Gastrocnemius medialis (tissue), 4 donors: ENCODE measurements at regions not wholly inside any gene's neighbourhood (a gene's known extent, or its start where the extent isn't known, plus 50 kb on each side); places are given as distances from the start of the nearest gene placed in this dataset.

Experiments used
- ATAC-seq, 2 donors: fragments of 150-250 bp; one replicate each; pipeline ENCODE4 v1.9.1; 2016
- DNase-seq, 2 donors: peaks; one replicate each; pipeline ENCODE4 v3.0.0-alpha.2; 2019
- H3K27ac ChIP-seq, 4 donors: fragments of 200-600 bp; sonication (generic); 1 replicate in 1 of 4; 2 replicates in 3 of 4; pipeline ENCODE4 v1.5.1; 2016 to 2018; ENCODE audit warnings: mild to moderate bottlenecking in 2 of 4, moderate library complexity in 1 of 4
- H3K27me3 ChIP-seq, 3 donors: fragments of 200-600 bp; sonication (generic) in 2 of 3; 1 replicate in 1 of 3; 2 replicates in 2 of 3; pipeline versions ENCODE4 v1.5.1 to v1.6.0; 2016 to 2019; ENCODE audit warnings: mild to moderate bottlenecking in 1 of 3, moderate library complexity in 1 of 3
- H3K36me3 ChIP-seq, 2 donors: fragments of 200-600 bp; sonication (generic) in 1 of 2; one replicate each; pipeline ENCODE4 v1.5.1; 2017 to 2018
- H3K4me1 ChIP-seq, 2 donors: fragments of 200-600 bp; sonication (generic) in 1 of 2; one replicate each; pipeline ENCODE4 v1.5.1; 2016 to 2017; ENCODE audit warnings: mild to moderate bottlenecking in 2 of 2
- H3K4me3 ChIP-seq, 4 donors: fragments of 200-600 bp; sonication (generic) in 3 of 4; 1 replicate in 1 of 4; 2 replicates in 3 of 4; pipeline ENCODE4 v1.5.1; 2016 to 2019; ENCODE audit warnings: mild to moderate bottlenecking in 2 of 4
- H3K9me3 ChIP-seq, 3 donors: fragments of 200-600 bp; sonication (generic) in 2 of 3; 1 replicate in 1 of 3; 2 replicates in 2 of 3; pipeline ENCODE4 v1.5.1; 2016 to 2019
- POLR2A ChIP-seq, 2 donors: fragments of 450-650 bp; IDR thresholded peaks; one replicate each; pipeline ENCODE4 v1.6.1; 2017; ENCODE audit warnings: antibody characterized with exemption in 2 of 2, mild to moderate bottlenecking in 2 of 2, moderate library complexity in 2 of 2
- in situ Hi-C, 4 donors: fragments of 200-750 bp; cut with MboI; loops; one replicate each; pipeline versions ENCODE4 v1.15.0 to v1.8.0; 2017; ENCODE audit warnings: low sequenced_read_pairs in 4 of 4
- intact Hi-C: fragments of 100-400 bp; cut with DNase I; formaldehyde crosslinking; loops from one replicate; pipeline ENCODE4 v1.15.1; 2023; ENCODE audit warnings: low total_unique reads
- TF ChIP-seq, protein P1 (sequence below), 5 experiments: fragments of 450-650 bp in 3 of 5; fragments of 200-600 bp in 2 of 5; sonication (generic) in 2 of 5; IDR thresholded peaks in 4 of 5; conservative IDR thresholded peaks in 1 of 5; 1 replicate in 4 of 5; 2 replicates in 1 of 5; pipeline ENCODE4 v1.5.1; 2016 to 2019; ENCODE audit warnings: antibody characterized with exemption in 5 of 5, mild to moderate bottlenecking in 3 of 5, moderate library complexity in 3 of 5

DNA sequence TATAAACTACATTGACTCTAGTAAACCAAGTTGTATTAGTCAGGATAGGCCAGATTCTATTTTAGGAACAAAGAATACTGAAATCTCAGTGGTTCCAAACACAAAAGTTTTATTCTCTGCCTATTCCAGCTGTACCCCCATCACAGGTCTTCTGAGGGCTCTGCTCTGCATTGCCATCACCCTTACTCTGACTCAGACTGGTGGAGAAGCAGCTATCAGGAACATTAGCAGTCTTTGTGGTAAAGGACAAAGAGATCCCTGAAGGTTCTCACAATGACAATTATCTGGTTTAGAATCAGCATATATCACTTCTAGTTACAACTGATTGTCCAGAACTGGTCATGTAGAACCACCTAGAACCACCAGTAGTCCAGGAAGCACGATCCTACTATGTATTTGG lies 251.1 kb downstream of the GLUD2 start:
- Histone ChIP-seq H3K36me3 (no peaks in the 10 kb centered on the region), H3K27ac (no peak overlapping the region), H3K4me3 (no peak overlapping the region), H3K4me1 (no peaks in the 10 kb centered on the region), H3K27me3 (no peaks in the 10 kb centered on the region), H3K9me3 (no peaks in the 10 kb centered on the region)
- no peak for ATAC-seq
- in situ Hi-C loops (no loop called here), intact Hi-C loops (no loop called here)
- TF ChIP-seq POLR2A (IDR thresholded peaks at IDR 0.05): no peak
- TF ChIP-seq, protein P1, sequence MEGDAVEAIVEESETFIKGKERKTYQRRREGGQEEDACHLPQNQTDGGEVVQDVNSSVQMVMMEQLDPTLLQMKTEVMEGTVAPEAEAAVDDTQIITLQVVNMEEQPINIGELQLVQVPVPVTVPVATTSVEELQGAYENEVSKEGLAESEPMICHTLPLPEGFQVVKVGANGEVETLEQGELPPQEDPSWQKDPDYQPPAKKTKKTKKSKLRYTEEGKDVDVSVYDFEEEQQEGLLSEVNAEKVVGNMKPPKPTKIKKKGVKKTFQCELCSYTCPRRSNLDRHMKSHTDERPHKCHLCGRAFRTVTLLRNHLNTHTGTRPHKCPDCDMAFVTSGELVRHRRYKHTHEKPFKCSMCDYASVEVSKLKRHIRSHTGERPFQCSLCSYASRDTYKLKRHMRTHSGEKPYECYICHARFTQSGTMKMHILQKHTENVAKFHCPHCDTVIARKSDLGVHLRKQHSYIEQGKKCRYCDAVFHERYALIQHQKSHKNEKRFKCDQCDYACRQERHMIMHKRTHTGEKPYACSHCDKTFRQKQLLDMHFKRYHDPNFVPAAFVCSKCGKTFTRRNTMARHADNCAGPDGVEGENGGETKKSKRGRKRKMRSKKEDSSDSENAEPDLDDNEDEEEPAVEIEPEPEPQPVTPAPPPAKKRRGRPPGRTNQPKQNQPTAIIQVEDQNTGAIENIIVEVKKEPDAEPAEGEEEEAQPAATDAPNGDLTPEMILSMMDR (IDR thresholded peaks at IDR 0.05 in 4 of 5, conservative IDR thresholded peaks at IDR 0.05 in 1 of 5): no peak
- DNase-seq: no peak

DNA sequence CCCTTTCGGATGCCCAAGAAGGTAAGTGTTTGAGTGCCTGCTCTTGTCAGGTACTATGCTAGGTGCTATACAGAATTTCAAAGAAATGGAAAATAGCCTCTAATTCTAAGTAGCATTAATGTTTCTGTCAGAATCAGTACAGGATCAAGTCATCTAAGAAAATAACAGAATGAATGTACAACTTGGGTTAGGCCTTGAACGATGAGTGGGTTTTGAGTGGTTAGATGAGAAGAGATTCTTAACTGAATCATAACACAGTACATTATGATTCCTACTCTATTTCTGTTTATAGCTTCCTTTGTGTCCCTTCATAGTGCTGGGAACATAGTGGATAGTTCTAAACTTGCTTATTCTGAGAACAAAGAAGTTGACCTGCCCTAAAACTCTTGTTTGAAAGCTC lies 253.9 kb downstream of the GLUD2 start:
- TF ChIP-seq POLR2A (IDR thresholded peaks at IDR 0.05): no peak
- TF ChIP-seq, protein P1 (IDR thresholded peaks at IDR 0.05 in 4 of 5, conservative IDR thresholded peaks at IDR 0.05 in 1 of 5): no peak
- intact Hi-C loops (no loop called here), in situ Hi-C loops (no loop called here)
- no peak for DNase-seq
- no peaks in the 10 kb centered on the region for H3K27me3 ChIP-seq
- H3K9me3 ChIP-seq: no peaks in the 10 kb centered on the region
- no peak overlapping the region for H3K27ac ChIP-seq
- no peaks in the 10 kb centered on the region for H3K36me3 ChIP-seq
- ATAC-seq: no peak
- no peaks in the 10 kb centered on the region for H3K4me1 ChIP-seq
- no peak overlapping the region for H3K4me3 ChIP-seq

DNA sequence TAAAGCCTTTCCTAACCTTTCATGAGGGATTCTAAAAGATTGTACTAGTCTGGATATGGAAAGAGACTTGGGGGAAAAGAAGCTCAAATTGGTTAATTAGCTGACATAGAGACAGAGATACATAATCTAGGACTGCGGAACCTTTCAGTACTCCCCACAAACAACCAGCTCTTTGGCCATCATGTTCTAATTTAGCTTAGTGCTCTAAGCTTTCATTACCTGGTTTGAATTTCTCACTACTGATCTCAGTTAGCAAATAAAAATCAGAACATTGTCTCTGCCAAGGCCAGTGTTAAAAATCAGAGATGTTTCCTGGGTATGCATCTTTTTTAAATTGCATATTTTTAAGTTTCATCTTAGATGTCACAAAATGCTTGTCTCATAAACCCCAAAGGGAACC lies 254.4 kb downstream of the GLUD2 start:
- Histone ChIP-seq H3K9me3 (no peaks in the 10 kb centered on the region), H3K27me3 (no peaks in the 10 kb centered on the region), H3K27ac (no peak overlapping the region), H3K4me1 (no peaks in the 10 kb centered on the region), H3K4me3 (no peak overlapping the region), H3K36me3 (no peaks in the 10 kb centered on the region)
- DNase-seq (no peak), ATAC-seq (no peak)
- intact Hi-C loops: no loop called here
- in situ Hi-C loops: no loop called here
- TF ChIP-seq, protein P1 (IDR thresholded peaks at IDR 0.05 in 4 of 5, conservative IDR thresholded peaks at IDR 0.05 in 1 of 5): no peak
- no peak for TF ChIP-seq POLR2A (IDR thresholded peaks at IDR 0.05)

DNA sequence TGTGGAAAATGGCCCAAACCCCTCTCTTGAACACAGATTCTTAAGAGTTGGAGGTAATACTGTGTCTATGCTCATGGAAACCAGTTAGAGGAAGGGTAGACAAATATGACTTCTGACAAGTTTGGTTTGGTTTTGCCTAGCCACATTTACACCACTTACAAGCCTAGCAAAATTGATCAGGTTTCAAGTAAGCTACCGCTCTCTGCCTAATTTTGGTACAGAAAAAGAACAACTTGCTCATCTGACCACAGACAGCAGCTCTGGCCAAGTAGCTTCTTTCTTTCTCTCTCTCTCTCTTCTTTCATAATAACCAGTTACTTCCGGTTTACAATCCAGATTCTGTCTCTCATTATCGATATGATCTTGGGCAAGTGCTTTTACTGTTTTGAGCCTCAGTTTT lies 260.0 kb downstream of the GLUD2 start:
- H3K4me1 ChIP-seq: no peaks in the 10 kb centered on the region
- H3K27me3 ChIP-seq: no peaks in the 10 kb centered on the region
- intact Hi-C loops (no loop called here), in situ Hi-C loops (no loop called here)
- TF ChIP-seq POLR2A (IDR thresholded peaks at IDR 0.05): no peak
- TF ChIP-seq, protein P1 (IDR thresholded peaks at IDR 0.05 in 4 of 5, conservative IDR thresholded peaks at IDR 0.05 in 1 of 5): no peak
- ATAC-seq (no peak), DNase-seq (no peak)
- H3K9me3 ChIP-seq: no peaks in the 10 kb centered on the region
- H3K4me3 ChIP-seq: no peak overlapping the region
- H3K36me3 ChIP-seq: no peaks in the 10 kb centered on the region
- no peak overlapping the region for H3K27ac ChIP-seq

DNA sequence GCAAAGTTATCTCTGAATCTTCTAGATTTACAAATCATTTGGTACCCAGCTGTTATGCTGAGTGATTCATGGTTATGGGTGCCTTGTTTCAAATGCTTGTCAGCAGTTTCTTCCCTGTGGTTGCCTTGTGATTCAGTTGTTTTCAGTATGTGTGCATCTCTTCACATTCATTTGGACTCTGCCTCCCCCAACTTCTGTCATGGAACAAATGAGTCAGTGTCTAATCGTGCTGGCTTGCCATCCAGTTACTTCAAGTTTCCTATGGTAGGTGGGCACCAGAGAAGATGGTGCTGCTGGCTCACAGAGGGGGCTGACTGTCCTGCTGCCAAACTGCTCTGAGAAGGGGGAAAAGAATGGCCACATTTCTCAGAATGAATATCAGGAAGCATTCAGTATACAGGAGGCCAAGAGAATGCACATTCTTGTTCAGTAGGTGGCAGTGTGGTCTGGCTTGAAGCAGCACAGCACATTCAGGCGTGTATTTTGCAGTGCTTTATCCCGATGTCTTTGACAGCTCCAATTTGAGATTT lies 260.9 kb downstream of the GLUD2 start:
- H3K27ac ChIP-seq: no peak overlapping the region

More for the DNA sequence above, 260.9 kb downstream of the GLUD2 start:
- TF ChIP-seq, protein P1 (IDR thresholded peaks at IDR 0.05 in 4 of 5, conservative IDR thresholded peaks at IDR 0.05 in 1 of 5): no peak
- no peak for TF ChIP-seq POLR2A (IDR thresholded peaks at IDR 0.05)
- intact Hi-C loops (no loop called here), in situ Hi-C loops (no loop called here)
- H3K9me3 ChIP-seq: no peaks in the 10 kb centered on the region
- no peak for DNase-seq
- ATAC-seq: no peak
- H3K36me3 ChIP-seq: no peaks in the 10 kb centered on the region
- no peak overlapping the region for H3K4me3 ChIP-seq
- H3K27me3 ChIP-seq: no peaks in the 10 kb centered on the region
- H3K4me1 ChIP-seq: no peaks in the 10 kb centered on the region
